ENCODE measurements at regions not wholly inside any gene's neighbourhood (a gene's known extent, or its start where the extent isn't known, plus 50 kb on each side); places are given as distances from the start of the nearest gene placed in this dataset.

DNA sequence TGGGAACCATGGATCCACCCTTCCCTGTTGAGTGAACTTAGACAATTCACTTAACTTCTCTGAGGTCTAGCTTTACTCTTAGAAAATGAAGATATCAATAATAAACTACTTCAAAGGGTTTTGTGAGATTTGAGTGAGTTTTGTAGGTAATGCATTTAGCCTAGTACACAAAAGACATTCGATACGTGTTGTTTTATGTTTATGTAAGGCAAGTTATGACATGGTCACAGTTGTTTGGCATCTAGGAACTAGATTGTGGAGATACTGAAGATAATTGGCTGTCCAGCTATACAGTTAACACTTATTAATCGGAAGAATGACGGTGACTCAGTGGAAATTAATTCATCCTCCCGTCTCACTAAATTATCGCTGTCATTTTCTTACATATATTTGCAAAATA, 1781.1 kb upstream of the TENM3 start:
- ChIA-PET CTCF (interaction anchor here (0.8 kb wide), 1 partner anchor 203 kb away, joined by 10 read pairs; no protein-coding TSS in a partner anchor), POLR2A (ENCODE audit: low non-redundant PET) (no interaction called here)
- BruUV-seq (replicated peaks): no TSS peak
- Histone ChIP-seq H3K4me3 (ENCODE audit: low read depth, low read length, poor library complexity, severe bottlenecking) (no peak overlapping the region), H3K27ac (ENCODE audit: low read depth, low read length, poor library complexity, severe bottlenecking) (no peak overlapping the region), H3K27me3 (replicated peaks; ENCODE audit: insufficient read depth, low read depth, low read length, poor library complexity) (no peaks in the 10 kb centered on the region), H3K4me1 (ENCODE audit: insufficient read depth, low read length, poor library complexity, severe bottlenecking) (no peaks in the 10 kb centered on the region), H3K9me3 (ENCODE audit: low read depth, low read length, poor library complexity, severe bottlenecking) (no peaks in the 10 kb centered on the region), H3K36me3 (ENCODE audit: insufficient read depth, low read length, poor library complexity, severe bottlenecking) (no peaks in the 10 kb centered on the region)
- no peak for DNase-seq (ENCODE audit: low spot score)
- intact Hi-C loops (cut with micrococcal nuclease; ENCODE audit: unreplicated experiment): no loop called here
- TF ChIP-seq EZH2 (IDR thresholded peaks at IDR 0.05; ENCODE audit: borderline replicate concordance, low read depth, low read length, poor library complexity, severe bottlenecking): no peak
- TF ChIP-seq, protein P1, sequence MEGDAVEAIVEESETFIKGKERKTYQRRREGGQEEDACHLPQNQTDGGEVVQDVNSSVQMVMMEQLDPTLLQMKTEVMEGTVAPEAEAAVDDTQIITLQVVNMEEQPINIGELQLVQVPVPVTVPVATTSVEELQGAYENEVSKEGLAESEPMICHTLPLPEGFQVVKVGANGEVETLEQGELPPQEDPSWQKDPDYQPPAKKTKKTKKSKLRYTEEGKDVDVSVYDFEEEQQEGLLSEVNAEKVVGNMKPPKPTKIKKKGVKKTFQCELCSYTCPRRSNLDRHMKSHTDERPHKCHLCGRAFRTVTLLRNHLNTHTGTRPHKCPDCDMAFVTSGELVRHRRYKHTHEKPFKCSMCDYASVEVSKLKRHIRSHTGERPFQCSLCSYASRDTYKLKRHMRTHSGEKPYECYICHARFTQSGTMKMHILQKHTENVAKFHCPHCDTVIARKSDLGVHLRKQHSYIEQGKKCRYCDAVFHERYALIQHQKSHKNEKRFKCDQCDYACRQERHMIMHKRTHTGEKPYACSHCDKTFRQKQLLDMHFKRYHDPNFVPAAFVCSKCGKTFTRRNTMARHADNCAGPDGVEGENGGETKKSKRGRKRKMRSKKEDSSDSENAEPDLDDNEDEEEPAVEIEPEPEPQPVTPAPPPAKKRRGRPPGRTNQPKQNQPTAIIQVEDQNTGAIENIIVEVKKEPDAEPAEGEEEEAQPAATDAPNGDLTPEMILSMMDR (conservative IDR thresholded peaks at IDR 0.05; ENCODE audit: low read depth, low read length): no peak

- no peak overlapping the region for H3K4me3 ChIP-seq (ENCODE audit: low read depth, low read length, poor library complexity, severe bottlenecking)
- CTCF ChIA-PET: no interaction called here
- TF ChIP-seq, protein P1 (conservative IDR thresholded peaks at IDR 0.05; ENCODE audit: low read depth, low read length): no peak
- no peak for TF ChIP-seq EZH2 (IDR thresholded peaks at IDR 0.05; ENCODE audit: borderline replicate concordance, low read depth, low read length, poor library complexity, severe bottlenecking)
- intact Hi-C loops (cut with micrococcal nuclease; ENCODE audit: unreplicated experiment): no loop called here
- POLR2A ChIA-PET (ENCODE audit: low non-redundant PET): no interaction called here
- DNase-seq (ENCODE audit: low spot score): no peak
- no peaks in the 10 kb centered on the region for H3K4me1 ChIP-seq (ENCODE audit: insufficient read depth, low read length, poor library complexity, severe bottlenecking)
- BruUV-seq (replicated peaks): no TSS peak
- H3K27ac ChIP-seq (ENCODE audit: low read depth, low read length, poor library complexity, severe bottlenecking): no peak overlapping the region
- H3K36me3 ChIP-seq (ENCODE audit: insufficient read depth, low read length, poor library complexity, severe bottlenecking): no peaks in the 10 kb centered on the region
- H3K9me3 ChIP-seq (ENCODE audit: low read depth, low read length, poor library complexity, severe bottlenecking): no peaks in the 10 kb centered on the region
- H3K27me3 ChIP-seq (replicated peaks; ENCODE audit: insufficient read depth, low read depth, low read length, poor library complexity): no peaks in the 10 kb centered on the region
Measured at GRCh38 chr4:180465364-180465763, 1777.8 kb upstream of the TENM3 start.

GRCh38 chr4:180483036-180483435, 1760.2 kb upstream of the TENM3 start:
- no TSS peak for BruUV-seq (replicated peaks)
- H3K9me3 ChIP-seq (ENCODE audit: low read depth, low read length, poor library complexity, severe bottlenecking): no peaks in the 10 kb centered on the region
- no peaks in the 10 kb centered on the region for H3K27me3 ChIP-seq (replicated peaks; ENCODE audit: insufficient read depth, low read depth, low read length, poor library complexity)
- H3K4me1 ChIP-seq (ENCODE audit: insufficient read depth, low read length, poor library complexity, severe bottlenecking): no peaks in the 10 kb centered on the region
- H3K4me3 ChIP-seq (ENCODE audit: low read depth, low read length, poor library complexity, severe bottlenecking): no peak overlapping the region
- H3K27ac ChIP-seq (ENCODE audit: low read depth, low read length, poor library complexity, severe bottlenecking): no peak overlapping the region
- H3K36me3 ChIP-seq (ENCODE audit: insufficient read depth, low read length, poor library complexity, severe bottlenecking): no peaks in the 10 kb centered on the region
- DNase-seq (ENCODE audit: low spot score): no peak
- intact Hi-C loops (cut with micrococcal nuclease; ENCODE audit: unreplicated experiment): no loop called here
- CTCF ChIA-PET: no interaction called here
- POLR2A ChIA-PET (ENCODE audit: low non-redundant PET): no interaction called here
- TF ChIP-seq, protein P1 (conservative IDR thresholded peaks at IDR 0.05; ENCODE audit: low read depth, low read length): no peak
- no peak for TF ChIP-seq EZH2 (IDR thresholded peaks at IDR 0.05; ENCODE audit: borderline replicate concordance, low read depth, low read length, poor library complexity, severe bottlenecking)
